Muscle of back (tissue), 3 donors: ENCODE measurements at regions not wholly inside any gene's neighbourhood (a gene's known extent, or its start where the extent isn't known, plus 50 kb on each side); places are given as distances from the start of the nearest gene placed in this dataset.
A peak's percentile ranks its signal among the peaks of the same experiment; 100 is the strongest.

ENCODE experiments used
- DNase-seq, 3 donors: peaks; one replicate each; pipeline versions ENCODE4 v3.0.0 to v3.0.0-alpha.2; 2013

GRCh38 chr2:234640657-234641056 is 143.8 kb upstream of the ARL4C start:
- no peak for DNase-seq

GRCh38 chr2:234638966-234639365 is 142.1 kb upstream of the ARL4C start:
- no peak for DNase-seq

DNA sequence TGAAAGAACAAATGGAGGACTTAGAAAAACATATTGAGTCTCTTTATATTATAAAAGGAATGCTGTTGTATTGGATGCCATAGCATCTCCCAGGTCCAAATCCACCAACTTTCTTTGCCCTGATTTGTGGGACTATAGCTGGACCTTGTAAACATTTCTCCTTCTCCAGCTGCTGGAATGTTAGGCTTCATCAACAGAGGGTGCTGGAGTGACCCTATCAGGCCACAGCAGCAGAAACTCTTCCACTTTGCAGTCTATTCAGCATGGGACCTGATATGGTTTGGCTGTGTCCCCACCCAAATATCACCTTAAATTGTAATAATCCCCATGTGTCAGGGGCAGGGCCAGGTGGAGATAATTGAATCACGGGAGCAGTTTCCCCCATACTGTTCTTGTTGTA is 138.4 kb upstream of the ARL4C start:
- DNase-seq: no peak

DNA sequence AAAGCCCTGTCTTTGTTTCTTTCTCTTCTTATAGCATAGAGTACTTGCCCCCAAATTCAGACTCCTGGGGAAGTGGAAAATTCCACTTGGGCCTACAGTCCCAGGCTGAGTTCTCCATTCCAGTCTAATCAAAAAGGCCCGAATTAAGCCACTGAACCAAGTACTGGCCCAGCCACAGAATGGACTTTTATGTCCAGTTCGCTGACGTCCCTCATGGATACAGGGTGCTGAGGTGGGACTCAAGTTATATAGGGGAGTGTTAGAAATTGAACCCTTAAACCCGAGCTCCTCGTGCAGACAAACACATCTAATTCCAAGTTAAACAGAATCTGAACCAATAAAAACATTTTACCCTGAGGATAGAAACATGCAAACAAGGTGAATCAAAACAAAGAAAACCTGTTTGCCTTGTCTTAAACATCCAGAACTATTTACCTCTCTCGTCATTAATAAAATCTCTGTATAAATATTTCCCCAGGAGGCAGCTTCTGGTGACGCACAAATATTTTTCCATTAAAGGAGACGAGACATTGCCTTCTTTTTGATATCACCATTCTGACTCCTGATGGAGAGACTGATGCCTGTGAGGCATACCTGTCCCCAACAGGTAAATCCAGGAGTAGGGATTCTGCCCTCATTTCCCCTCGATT is 136.8 kb upstream of the ARL4C start:
- DNase-seq: no peak

GRCh38 chr2:234632527-234633391 is 135.9 kb upstream of the ARL4C start:
- peak in 2 of 3 donors; percentile 71 to 85 for DNase-seq

DNA sequence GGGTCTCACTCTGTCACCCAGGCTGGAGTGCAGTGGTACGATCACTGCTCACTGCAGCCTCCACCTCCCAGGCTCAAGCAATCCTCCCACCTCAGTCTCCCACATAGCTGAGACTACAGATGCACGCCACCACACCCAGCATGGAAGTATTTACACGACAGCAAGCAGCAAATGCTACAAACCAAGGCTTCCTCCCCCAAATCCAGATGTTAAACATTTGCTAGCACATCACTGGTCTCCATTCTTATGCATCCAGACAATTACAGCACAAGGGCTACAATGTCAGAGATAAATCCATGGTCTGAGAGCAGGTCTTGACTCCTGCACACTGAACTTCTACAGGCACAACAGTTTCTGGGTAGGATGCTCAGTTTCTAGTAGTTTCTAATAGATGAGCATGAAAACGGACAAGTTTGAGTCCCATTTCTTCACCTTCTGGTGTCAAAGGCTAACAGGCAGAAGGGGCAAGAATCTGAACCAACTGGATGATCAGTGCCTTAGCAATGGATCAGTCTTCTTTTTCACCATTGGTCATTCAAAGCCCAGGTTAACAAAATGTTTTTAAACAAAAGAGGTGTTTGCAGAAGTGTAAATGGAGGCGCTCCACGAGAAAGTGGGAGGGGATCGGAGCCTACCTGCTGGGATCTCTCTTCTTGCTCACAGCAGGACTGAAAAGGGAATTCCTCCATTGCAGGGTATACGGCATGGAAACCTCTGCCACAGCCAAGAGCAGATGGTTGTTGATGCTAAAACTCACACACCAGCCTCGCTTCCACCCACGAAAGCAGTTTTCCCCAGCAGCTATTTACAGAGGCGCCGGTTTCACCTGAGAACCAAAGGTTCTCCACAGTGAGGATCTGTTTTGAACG is 135.0 kb upstream of the ARL4C start:
- peak in 1 of 3 donors; percentile 11 for DNase-seq

GRCh38 chr2:234630801-234631261 is 133.9 kb upstream of the ARL4C start:
- peak in 1 of 3 donors; percentile 45 for DNase-seq

DNA sequence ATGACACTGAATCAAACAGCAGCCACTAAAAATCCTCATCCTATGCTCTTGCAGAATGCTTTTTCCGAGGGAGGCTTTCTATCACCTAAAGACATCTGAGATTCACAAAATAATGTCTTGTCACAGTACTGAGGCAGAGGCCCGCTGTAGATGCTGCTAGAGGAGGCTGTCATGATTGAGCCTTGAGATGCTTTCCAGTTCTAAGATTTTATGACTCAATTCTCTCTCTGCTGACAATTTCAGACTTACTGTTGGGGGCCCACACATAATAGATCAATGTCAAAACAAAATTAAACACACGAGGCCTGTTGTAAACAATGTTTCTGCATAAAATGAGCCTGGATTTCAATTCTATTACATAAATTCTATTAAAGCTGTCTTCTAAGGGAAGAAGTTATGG is 132.7 kb upstream of the ARL4C start:
- no peak for DNase-seq

GRCh38 chr2:234628953-234629352 is 132.1 kb upstream of the ARL4C start:
- no peak for DNase-seq

DNA sequence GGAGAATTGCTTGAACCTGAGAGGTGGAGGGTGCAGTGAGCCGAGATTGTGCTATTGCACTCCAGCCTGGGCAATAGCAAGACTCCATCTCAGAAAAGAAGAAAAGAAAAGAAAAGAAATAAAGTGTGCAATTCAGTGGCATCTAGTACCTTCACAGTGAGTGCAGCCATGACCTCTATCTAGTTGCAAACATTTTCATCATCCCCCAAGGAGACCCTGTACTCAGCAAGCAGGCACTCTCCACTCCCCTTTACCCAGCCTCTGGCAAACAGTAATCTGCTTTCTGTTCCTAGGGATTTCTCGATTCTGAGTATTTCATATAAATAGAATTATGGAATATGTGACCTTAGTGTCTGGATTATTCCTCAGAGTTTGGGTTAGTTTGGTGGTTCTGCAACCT is 130.4 kb upstream of the ARL4C start:
- no peak for DNase-seq

DNA sequence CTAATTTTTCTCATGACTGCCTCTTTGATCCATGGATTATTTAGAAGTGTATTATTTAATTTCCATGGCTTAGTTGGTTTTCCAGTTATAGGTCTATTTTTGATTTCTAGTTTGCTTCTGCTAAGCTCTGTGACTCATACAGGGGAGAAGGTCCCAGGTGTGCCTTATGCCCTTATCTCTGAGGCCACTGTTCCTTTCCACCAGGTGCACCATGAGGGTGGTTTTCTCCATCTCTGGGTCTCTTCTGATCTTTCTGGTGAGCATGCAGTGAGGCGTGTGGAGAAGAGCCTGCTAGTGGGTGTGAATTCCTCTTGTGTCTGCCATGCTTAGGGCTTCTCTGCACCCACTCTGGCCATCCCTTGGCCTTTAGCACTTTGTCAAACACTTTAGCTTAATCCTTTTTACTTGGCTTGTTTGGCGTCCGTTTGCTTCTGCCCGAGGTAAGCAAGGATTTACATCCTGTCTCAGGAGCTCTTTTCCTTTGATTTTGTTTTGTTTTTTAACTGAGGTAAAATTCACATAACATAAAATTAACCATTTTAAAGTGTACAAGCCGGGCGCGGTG is 129.8 kb upstream of the ARL4C start:
- no peak for DNase-seq

- no peak for DNase-seq
These were observed 128.9 kb upstream of the ARL4C start for GRCh38 chr2:234625626-234626250.

DNA sequence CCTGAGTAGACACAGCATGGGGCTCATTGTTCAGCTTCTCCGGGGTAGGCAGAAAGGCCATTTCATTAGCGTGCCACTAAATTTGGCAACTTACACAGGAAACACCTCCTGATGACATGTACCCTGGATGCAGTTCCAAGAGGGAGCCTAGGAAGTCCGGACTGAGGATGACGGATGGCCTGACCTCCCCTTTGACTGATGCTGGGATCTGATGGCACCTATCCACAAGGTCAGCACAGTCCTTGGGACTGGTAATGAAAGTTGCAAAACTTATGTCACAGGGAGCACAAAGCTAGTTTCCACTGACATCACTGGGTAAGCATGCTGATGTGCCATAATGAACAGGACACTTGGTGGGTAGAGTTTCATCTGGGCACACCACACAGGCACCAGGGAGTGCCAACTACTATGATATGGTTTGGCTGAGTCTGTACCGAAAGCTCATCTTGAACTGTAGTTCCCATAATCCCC is 126.7 kb upstream of the ARL4C start:
- DNase-seq: no peak

DNA sequence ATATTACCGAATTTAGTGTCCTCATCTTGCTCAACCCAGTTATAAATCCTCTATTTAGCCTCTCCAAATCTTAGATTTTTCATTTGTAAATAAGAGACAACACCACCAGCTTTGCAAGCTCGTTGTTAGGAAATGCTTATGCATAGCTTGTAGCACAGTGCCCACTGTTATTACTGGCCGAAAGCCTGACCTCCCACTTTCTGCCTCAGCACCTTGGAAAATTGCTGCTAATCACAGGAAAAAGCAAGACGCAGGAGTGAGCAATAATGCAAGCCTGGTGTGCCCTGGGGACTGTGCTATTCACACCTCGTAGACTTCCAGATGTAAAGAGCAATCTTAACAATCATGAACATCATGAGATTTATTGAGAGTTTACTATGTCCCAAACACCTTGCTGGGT is 124.2 kb upstream of the ARL4C start:
- no peak for DNase-seq

- DNase-seq: no peak
These were observed 123.1 kb upstream of the ARL4C start for GRCh38 chr2:234620018-234620417.

DNA sequence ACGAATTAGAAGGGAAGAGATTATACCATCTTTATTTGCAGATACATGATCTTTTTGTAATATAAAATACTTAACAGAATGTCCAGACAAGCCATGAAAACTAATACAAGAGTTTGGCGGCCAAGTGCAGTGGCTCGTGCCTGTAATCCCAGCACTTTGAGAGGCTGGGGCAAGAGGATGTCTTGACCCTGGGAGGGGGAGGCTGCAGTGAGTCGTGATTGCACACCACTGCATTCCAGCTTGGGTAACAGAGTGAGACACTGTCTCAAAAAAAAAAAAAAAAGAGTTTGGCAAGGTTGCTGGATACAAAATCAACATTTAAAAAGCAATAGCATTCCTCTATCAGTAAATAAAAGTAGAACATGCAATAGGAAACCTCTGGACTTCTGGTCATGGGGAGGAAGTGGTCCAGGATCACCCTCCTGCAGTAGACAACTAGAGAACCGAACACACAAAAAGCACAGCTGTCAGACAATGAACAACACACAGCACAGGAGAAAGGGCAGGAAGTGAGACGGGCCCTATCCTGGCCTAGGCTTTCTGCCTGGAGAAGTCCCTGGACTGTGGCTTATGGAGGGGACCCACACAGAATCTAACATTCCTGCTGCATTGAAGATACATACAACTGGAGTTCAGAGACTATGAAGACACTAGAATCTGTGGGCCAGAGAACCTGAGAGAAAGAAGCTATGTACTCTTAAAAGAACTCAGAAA is 118.9 kb upstream of the ARL4C start:
- DNase-seq: no peak

DNA sequence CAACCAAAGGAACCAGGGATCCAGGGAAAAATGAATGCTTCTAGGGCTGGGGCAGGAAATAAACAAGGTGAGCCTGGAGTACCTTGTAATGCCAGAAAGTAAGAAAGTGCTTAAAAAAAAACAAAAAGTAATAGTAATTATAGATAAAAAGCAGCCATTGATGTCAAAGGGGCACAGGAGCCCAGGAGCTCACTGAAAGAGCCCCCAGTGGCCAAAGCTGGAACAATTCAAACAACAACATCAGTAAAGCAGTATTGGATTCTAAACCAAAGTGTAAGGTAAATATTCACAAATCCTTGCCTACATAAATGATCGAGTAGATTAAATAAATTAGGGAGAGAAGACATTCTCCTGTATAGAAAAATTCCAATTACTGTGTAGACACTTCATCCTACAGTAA is 114.3 kb upstream of the ARL4C start:
- no peak for DNase-seq

- DNase-seq: no peak
These were observed 112.1 kb upstream of the ARL4C start for GRCh38 chr2:234608946-234609345.

DNA sequence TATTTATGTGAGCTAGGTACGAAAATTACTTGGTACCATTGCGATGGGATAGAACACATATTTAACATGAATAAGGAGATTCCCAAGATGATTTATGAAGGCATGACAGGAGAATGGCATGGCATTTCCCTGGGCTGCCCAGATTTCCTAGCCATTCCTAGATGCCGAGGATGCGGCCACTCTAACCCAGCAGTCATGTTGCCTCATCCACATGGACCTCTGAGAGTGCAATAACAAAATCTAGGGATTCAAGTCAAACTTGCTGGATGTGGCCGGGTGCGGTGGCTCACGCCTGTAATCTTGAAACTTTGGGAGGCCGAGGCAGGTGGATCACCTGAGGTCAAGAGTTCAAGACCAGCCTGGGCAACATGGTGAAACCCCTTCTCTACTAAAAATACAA is 110.8 kb upstream of the ARL4C start:
- DNase-seq: no peak

- DNase-seq: no peak
These were observed 110.0 kb upstream of the ARL4C start for GRCh38 chr2:234606896-234607295.

DNA sequence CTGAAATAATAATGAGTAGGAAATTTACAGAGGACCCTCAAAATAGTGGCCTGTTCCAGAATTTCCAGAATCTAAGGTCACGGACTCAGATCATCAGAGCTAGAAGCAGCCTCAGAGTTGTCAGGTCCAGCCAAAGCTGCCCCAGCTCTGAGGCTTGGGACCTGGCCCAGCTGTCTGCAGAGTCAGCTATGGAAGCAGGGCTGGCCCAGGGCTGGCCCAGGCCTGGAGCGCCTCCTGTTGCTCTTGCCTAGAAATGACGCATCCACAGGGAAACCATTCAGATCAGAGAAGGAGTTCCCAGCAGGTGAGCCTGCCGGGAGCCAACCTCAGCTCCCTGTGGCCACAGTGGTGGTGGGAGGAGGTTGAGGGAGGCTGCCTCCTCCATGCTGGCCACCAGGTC is 106.7 kb upstream of the ARL4C start:
- DNase-seq: no peak
